Thyroid gland (tissue), 4 donors: ENCODE measurements at regions not wholly inside any gene's neighbourhood (a gene's known extent, or its start where the extent isn't known, plus 50 kb on each side); places are given as distances from the start of the nearest gene placed in this dataset.
A peak's percentile ranks its signal among the peaks of the same experiment; 100 is the strongest.

ENCODE experiments used
- DNase-seq, 2 donors: peaks; one replicate each; pipeline ENCODE4 v3.0.0-alpha.2; 2019
- H3K27ac ChIP-seq, 3 donors: fragments of 200-600 bp; sonication (generic); 1 replicate in 2 of 3; 2 replicates in 1 of 3; pipeline ENCODE4 v1.5.1; 2016 to 2019; ENCODE audit warnings: mild to moderate bottlenecking in 1 of 3, moderate library complexity in 1 of 3
- H3K27me3 ChIP-seq: fragments of 200-600 bp; sonication (generic); one replicate; pipeline ENCODE4 v1.5.1; 2019
- H3K36me3 ChIP-seq, 2 donors: fragments of 200-600 bp; sonication (generic); one replicate each; pipeline ENCODE4 v1.5.1; 2016 to 2019
- H3K4me1 ChIP-seq, 2 donors: fragments of 200-600 bp; sonication (generic); one replicate each; pipeline ENCODE4 v1.5.1; 2017 to 2019
- H3K4me3 ChIP-seq, 3 donors: fragments of 200-600 bp; sonication (generic); replicated peaks in 1 of 3; 1 replicate in 2 of 3; 2 replicates in 1 of 3; pipeline ENCODE4 v1.5.1; 2016; ENCODE audit warnings: mild to moderate bottlenecking in 1 of 3
- H3K9me3 ChIP-seq: fragments of 200-600 bp; sonication (generic); one replicate; pipeline ENCODE4 v1.5.1; 2017
- POLR2A ChIP-seq, 2 donors: fragments of 450-650 bp; IDR thresholded peaks; one replicate each; pipeline ENCODE4 v1.6.1; 2017; ENCODE audit warnings: antibody characterized with exemption in 2 of 2, mild to moderate bottlenecking in 2 of 2, moderate library complexity in 1 of 2
- WGBS, 2 donors: methylation state at CpG; one replicate each; pipeline ENCODE4 v1.1.5; 2017; 5-methylcytosine and 5-hydroxymethylcytosine counted together
- intact Hi-C: fragments of 100-400 bp; cut with DNase I; formaldehyde crosslinking; loops from one replicate; pipeline ENCODE4 v1.15.1; 2023
- TF ChIP-seq, protein P1 (sequence below), 6 experiments: fragments of 200-600 bp in 3 of 6; fragments of 450-650 bp in 3 of 6; sonication (generic) in 3 of 6; IDR thresholded peaks; one replicate each; pipeline ENCODE4 v1.5.1; 2016 to 2019; ENCODE audit warnings: antibody characterized with exemption in 6 of 6, mild to moderate bottlenecking in 2 of 6, inconsistent platforms in 1 of 6, moderate library complexity in 1 of 6

GRCh38 chr13:97780486-97780885 is 173.0 kb upstream of the IPO5 start:
- H3K27me3 ChIP-seq, result no peaks in the 10 kb centered on the region
- no peaks in the 10 kb centered on the region for H3K9me3 ChIP-seq
- intact Hi-C loops, result no loop called here
- DNase-seq, result no peak
- H3K36me3 ChIP-seq, result no peaks in the 10 kb centered on the region
- 84 to 86% methylated on average over 5 of the region's 5 CpGs for WGBS, 2 donors
- TF ChIP-seq, protein P1, sequence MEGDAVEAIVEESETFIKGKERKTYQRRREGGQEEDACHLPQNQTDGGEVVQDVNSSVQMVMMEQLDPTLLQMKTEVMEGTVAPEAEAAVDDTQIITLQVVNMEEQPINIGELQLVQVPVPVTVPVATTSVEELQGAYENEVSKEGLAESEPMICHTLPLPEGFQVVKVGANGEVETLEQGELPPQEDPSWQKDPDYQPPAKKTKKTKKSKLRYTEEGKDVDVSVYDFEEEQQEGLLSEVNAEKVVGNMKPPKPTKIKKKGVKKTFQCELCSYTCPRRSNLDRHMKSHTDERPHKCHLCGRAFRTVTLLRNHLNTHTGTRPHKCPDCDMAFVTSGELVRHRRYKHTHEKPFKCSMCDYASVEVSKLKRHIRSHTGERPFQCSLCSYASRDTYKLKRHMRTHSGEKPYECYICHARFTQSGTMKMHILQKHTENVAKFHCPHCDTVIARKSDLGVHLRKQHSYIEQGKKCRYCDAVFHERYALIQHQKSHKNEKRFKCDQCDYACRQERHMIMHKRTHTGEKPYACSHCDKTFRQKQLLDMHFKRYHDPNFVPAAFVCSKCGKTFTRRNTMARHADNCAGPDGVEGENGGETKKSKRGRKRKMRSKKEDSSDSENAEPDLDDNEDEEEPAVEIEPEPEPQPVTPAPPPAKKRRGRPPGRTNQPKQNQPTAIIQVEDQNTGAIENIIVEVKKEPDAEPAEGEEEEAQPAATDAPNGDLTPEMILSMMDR (IDR thresholded peaks at IDR 0.05), result no peak
- no peak for TF ChIP-seq POLR2A (IDR thresholded peaks at IDR 0.05)
- no peaks in the 10 kb centered on the region for H3K4me1 ChIP-seq
- no peak overlapping the region for H3K4me3 ChIP-seq
- no peak overlapping the region for H3K27ac ChIP-seq

GRCh38 chr13:97781891-97782305 is 171.6 kb upstream of the IPO5 start:
- no peaks in the 10 kb centered on the region for H3K27me3 ChIP-seq
- TF ChIP-seq, protein P1 (IDR thresholded peaks at IDR 0.05), result no peak
- no peak for TF ChIP-seq POLR2A (IDR thresholded peaks at IDR 0.05)
- no peak overlapping the region for H3K4me3 ChIP-seq
- H3K27ac ChIP-seq, result no peak overlapping the region
- DNase-seq, result peak in 1 of 2 donors; percentile 8
- no peaks in the 10 kb centered on the region for H3K4me1 ChIP-seq
- H3K9me3 ChIP-seq, result no peaks in the 10 kb centered on the region
- WGBS, 2 donors, result 94 to 98% methylated on average over 2 of the region's 2 CpGs
- intact Hi-C loops, result no loop called here
- no peaks in the 10 kb centered on the region for H3K36me3 ChIP-seq

DNA sequence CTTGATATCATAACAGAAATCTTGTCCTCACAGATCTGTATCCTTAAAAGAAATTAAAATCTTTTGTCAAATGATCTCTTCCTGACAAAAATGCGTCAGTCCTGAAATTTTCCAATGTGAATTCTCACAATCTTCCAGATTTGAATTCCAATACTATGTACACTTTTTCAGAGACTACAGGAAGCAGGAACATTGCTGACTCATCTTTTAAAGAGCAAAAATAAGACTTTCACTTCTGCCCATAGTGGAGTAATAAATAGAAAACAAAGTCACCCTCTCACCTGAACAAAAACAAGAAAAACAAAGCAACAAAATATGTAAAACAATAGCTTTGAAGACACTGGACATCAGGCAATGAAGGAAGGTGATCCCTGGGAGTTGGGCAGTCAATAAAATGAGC is 167.0 kb upstream of the IPO5 start:
- DNase-seq, result no peak
- H3K4me1 ChIP-seq, result no peaks in the 10 kb centered on the region
- WGBS, 2 donors, result 77 to 90% methylated on average over 1 of the region's 1 CpG
- H3K36me3 ChIP-seq, result no peaks in the 10 kb centered on the region
- TF ChIP-seq POLR2A (IDR thresholded peaks at IDR 0.05), result no peak
- TF ChIP-seq, protein P1 (IDR thresholded peaks at IDR 0.05), result no peak
- no peaks in the 10 kb centered on the region for H3K27me3 ChIP-seq
- H3K4me3 ChIP-seq, result no peak overlapping the region
- H3K27ac ChIP-seq, result no peak overlapping the region
- H3K9me3 ChIP-seq, result no peaks in the 10 kb centered on the region
- intact Hi-C loops, result no loop called here

GRCh38 chr13:97797553-97797952 is 155.9 kb upstream of the IPO5 start:
- WGBS, 2 donors, result 45 to 61% methylated on average over 4 of the region's 4 CpGs
- TF ChIP-seq, protein P1 (IDR thresholded peaks at IDR 0.05), result no peak
- no peak for TF ChIP-seq POLR2A (IDR thresholded peaks at IDR 0.05)
- Histone ChIP-seq H3K27me3 (no peaks in the 10 kb centered on the region), H3K4me1 (no peaks in the 10 kb centered on the region), H3K4me3 (no peak overlapping the region), H3K36me3 (no peaks in the 10 kb centered on the region), H3K27ac (no peak overlapping the region), H3K9me3 (no peaks in the 10 kb centered on the region)
- DNase-seq, result no peak
- intact Hi-C loops, result no loop called here

GRCh38 chr13:97798171-97798821 is 155.2 kb upstream of the IPO5 start:
- no peaks in the 10 kb centered on the region for H3K27me3 ChIP-seq

More at GRCh38 chr13:97798171-97798821, 155.2 kb upstream of the IPO5 start:
- Histone ChIP-seq H3K36me3 (no peaks in the 10 kb centered on the region), H3K9me3 (no peaks in the 10 kb centered on the region), H3K27ac (no peak overlapping the region), H3K4me3 (no peak overlapping the region), H3K4me1 (no peaks in the 10 kb centered on the region)
- WGBS, 2 donors, result 89 to 90% methylated on average over 7 of the region's 7 CpGs
- DNase-seq, result no peak
- TF ChIP-seq, protein P1 (IDR thresholded peaks at IDR 0.05), result no peak
- TF ChIP-seq POLR2A (IDR thresholded peaks at IDR 0.05), result no peak
- intact Hi-C loops, result no loop called here
